ENCODE measurements at regions not wholly inside any gene's neighbourhood (a gene's known extent, or its start where the extent isn't known, plus 50 kb on each side); places are given as distances from the start of the nearest gene placed in this dataset.

GRCh38 chr15:70328679-70329115 is 231.0 kb upstream of the TLE3 start:
- Histone ChIP-seq H3K4me1 (ENCODE audit: control insufficient read depth, low read length) (peaks cover 55% of the 10 kb centered on the region), H3K79me2 (ENCODE audit: control insufficient read depth, low read length) (no peaks in the 10 kb centered on the region), H3K9me3 (ENCODE audit: control insufficient read depth, insufficient read depth, low read length) (peaks cover 3% of the 10 kb centered on the region; the same call in 1 of the 2 replicates), H3K4me2 (ENCODE audit: low read length) (peak overlapping the region; percentile 69), H3K27me3 (ENCODE audit: control insufficient read depth, low read length) (no peaks in the 10 kb centered on the region), H3K36me3 (ENCODE audit: control insufficient read depth, low read length) (no peaks in the 10 kb centered on the region), H3K4me3 (ENCODE audit: low read length) (peak overlapping the region; percentile 50), H3F3A (ENCODE audit: control insufficient read depth, insufficient read depth) (no peaks in the 10 kb centered on the region), H4K20me1 (ENCODE audit: control insufficient read depth, insufficient read depth, low read depth, low read length) (no peaks in the 10 kb centered on the region), H3K27ac (ENCODE audit: low read depth, low read length) (peak overlapping the region; percentile 61), H3K9me2 (replicated peaks; ENCODE audit: control insufficient read depth, low read length) (no peaks in the 10 kb centered on the region)
- no peak for TF ChIP-seq CTCF (IDR thresholded peaks at IDR 0.05; ENCODE audit: low read depth, low read length, poor library complexity, severe bottlenecking)
- TF ChIP-seq EZH2phosphoT487 (IDR thresholded peaks at IDR 0.05; ENCODE audit: borderline replicate concordance, low read length): no peak

- peak overlapping the region; percentile 69 for H3K4me2 ChIP-seq (ENCODE audit: low read length)
- peak overlapping the region; percentile 50 for H3K4me3 ChIP-seq (ENCODE audit: low read length)
- H3F3A ChIP-seq (ENCODE audit: control insufficient read depth, insufficient read depth): no peaks in the 10 kb centered on the region
Observed at GRCh38 chr15:70327856-70328678, 230.3 kb upstream of the TLE3 start.

GRCh38 chr15:70327328-70327855 is 229.7 kb upstream of the TLE3 start:
- no peaks in the 10 kb centered on the region for H3K36me3 ChIP-seq (ENCODE audit: control insufficient read depth, low read length)
- no peaks in the 10 kb centered on the region for H3K9me2 ChIP-seq (replicated peaks; ENCODE audit: control insufficient read depth, low read length)
- peak overlapping the region; percentile 61 for H3K27ac ChIP-seq (ENCODE audit: low read depth, low read length)
- no peak for TF ChIP-seq CTCF (IDR thresholded peaks at IDR 0.05; ENCODE audit: low read depth, low read length, poor library complexity, severe bottlenecking)
- TF ChIP-seq EZH2phosphoT487 (IDR thresholded peaks at IDR 0.05; ENCODE audit: borderline replicate concordance, low read length): no peak
- H3K4me3 ChIP-seq (ENCODE audit: low read length): peak overlapping the region; percentile 50
- H4K20me1 ChIP-seq (ENCODE audit: control insufficient read depth, insufficient read depth, low read depth, low read length): no peaks in the 10 kb centered on the region
- H3K79me2 ChIP-seq (ENCODE audit: control insufficient read depth, low read length): no peaks in the 10 kb centered on the region
- H3K4me1 ChIP-seq (ENCODE audit: control insufficient read depth, low read length): peaks cover 67% of the 10 kb centered on the region
- no peaks in the 10 kb centered on the region for H3F3A ChIP-seq (ENCODE audit: control insufficient read depth, insufficient read depth)
- H3K9me3 ChIP-seq (ENCODE audit: control insufficient read depth, insufficient read depth, low read length): peaks cover 3% of the 10 kb centered on the region; the same call in 1 of the 2 replicates
- H3K4me2 ChIP-seq (ENCODE audit: low read length): peak overlapping the region; percentile 69
- H3K27me3 ChIP-seq (ENCODE audit: control insufficient read depth, low read length): no peaks in the 10 kb centered on the region

More at GRCh38 chr15:70327856-70328678, 230.3 kb upstream of the TLE3 start:
- no peaks in the 10 kb centered on the region for H3K9me2 ChIP-seq (replicated peaks; ENCODE audit: control insufficient read depth, low read length)
- H3K36me3 ChIP-seq (ENCODE audit: control insufficient read depth, low read length): no peaks in the 10 kb centered on the region
- TF ChIP-seq EZH2phosphoT487 (IDR thresholded peaks at IDR 0.05; ENCODE audit: borderline replicate concordance, low read length) (no peak), CTCF (IDR thresholded peaks at IDR 0.05; ENCODE audit: low read depth, low read length, poor library complexity, severe bottlenecking) (no peak)
- H3K79me2 ChIP-seq (ENCODE audit: control insufficient read depth, low read length): no peaks in the 10 kb centered on the region
- H3K9me3 ChIP-seq (ENCODE audit: control insufficient read depth, insufficient read depth, low read length): peaks cover 3% of the 10 kb centered on the region; the same call in 1 of the 2 replicates
- H3K27me3 ChIP-seq (ENCODE audit: control insufficient read depth, low read length): no peaks in the 10 kb centered on the region
- H3K27ac ChIP-seq (ENCODE audit: low read depth, low read length): peak overlapping the region; percentile 61
- H3K4me1 ChIP-seq (ENCODE audit: control insufficient read depth, low read length): peaks cover 60% of the 10 kb centered on the region
- no peaks in the 10 kb centered on the region for H4K20me1 ChIP-seq (ENCODE audit: control insufficient read depth, insufficient read depth, low read depth, low read length)
